GM21723 (cell line): ENCODE measurements at regions not wholly inside any gene's neighbourhood (a gene's known extent, or its start where the extent isn't known, plus 50 kb on each side); places are given as distances from the start of the nearest gene placed in this dataset.

Source experiments
- ATAC-seq: cut with Tn5 transposase; IDR thresholded peaks from one replicate; pipeline ENCODE4 v1.9.1; 2021; ENCODE audit warnings: mild to moderate bottlenecking, moderate library complexity; ENCODE audit not compliant: unreplicated experiment

DNA sequence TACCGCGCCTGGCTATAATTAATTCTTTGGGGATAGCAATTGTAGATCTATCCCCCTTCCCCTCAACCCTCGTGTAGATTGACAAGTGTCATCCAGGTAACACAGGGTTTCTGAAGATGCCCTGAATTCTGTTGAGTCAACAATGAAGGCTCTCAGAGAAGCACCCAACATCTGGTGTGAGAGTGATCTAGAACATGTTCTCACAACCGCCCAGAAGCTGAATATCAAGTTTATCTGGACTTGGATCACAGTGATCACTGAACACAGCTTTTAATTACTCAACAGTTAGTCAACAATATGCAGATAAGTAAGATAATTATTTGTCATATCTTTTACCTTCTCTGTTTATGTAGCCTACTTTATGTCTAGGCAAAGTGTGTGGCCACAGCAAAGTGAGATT lies 204.2 kb upstream of the RGMB start:
- no peak for ATAC-seq

DNA sequence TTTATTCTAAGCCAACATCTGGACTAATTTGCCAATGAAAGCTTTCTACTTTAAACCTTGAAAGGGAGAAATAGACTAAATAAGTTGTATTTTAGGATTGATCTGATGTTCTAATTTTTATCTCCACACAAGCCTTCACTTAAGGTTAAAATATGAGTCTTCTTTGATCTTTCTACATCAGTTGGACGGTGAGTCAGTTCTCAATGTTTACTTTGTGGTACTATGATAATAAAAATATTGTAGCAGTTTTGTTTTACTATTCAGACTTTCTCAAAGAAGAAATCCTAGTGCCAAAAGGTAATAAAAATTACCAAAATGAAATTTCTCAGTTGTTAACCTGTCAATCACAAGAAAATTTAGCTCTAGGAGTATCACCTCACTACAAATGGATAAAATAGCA lies 203.5 kb upstream of the RGMB start:
- ATAC-seq = no peak

DNA sequence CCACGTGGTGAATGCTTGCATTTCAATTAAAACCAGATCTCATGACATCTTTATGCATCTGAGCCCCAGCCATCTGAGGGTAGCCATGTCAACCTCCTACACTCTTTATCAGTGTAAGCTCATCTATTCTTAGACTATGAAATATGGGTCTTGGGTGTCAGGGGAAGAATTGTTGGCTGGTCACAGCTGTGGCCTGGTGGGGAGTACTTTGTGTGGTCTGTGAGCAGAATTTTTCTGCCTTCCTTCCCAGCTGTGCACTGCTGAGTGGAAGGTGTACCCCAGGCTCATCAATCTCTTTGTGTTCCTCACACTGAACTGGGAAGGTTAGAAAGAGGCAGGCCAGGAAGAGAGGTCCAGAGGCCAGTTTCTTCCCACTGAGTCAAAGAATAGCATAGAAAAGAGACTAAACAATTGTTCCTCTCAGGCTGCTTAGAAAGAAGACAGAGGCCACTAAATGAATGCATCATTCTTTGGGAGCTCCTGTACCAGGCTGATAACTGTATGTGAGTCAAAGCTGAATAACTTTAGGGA lies 202.7 kb upstream of the RGMB start:
- ATAC-seq = no peak

GRCh38 chr5:98573834-98574320 lies 199.6 kb upstream of the RGMB start:
- ATAC-seq = no peak

- no peak for ATAC-seq
These were observed 197.2 kb upstream of the RGMB start for GRCh38 chr5:98576275-98576674.

- no peak for ATAC-seq
These were observed 195.0 kb upstream of the RGMB start for GRCh38 chr5:98578438-98578837.

DNA sequence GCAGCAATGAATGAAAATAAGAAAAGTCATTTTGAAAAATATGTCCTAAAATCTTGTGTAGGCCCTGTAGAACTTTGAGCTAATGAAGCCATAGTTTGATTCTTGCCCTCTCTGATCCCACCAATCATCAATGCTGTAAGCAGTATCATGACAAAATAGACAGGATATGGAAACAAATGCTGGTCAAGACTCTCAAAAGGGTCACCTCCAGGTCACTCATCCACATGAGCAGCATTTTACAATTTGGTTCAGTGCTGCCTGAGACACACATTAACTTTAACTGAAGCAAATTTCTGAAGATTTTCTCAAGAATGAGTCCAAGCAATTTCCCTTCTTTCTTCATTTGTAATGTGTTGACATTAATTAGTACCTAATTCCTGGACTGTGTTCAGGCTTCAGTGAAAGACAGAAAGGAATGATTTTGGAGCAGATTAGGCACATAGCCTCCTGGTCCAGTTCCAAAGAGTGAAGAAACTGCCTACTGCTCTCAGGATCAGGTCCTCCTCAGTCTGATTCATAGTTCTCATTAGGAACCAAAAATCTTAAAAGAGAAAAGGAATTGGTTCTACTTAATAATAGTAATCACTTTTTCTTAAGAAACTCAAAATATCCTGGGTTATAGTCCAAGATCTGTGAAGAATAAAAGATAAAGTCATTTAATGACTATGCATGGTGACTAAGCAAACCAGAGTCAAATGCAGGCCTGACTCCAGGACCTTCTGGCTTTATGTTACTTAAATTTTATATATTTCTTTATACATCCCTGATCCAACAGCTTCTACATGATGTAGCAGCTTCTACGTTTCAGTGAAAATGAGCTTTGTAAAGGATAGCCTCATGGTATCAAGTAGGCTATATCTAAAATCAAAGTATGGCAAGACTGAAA lies 192.1 kb upstream of the RGMB start:
- no peak for ATAC-seq

- ATAC-seq = no peak
These were observed 189.9 kb upstream of the RGMB start for GRCh38 chr5:98583586-98583985.

- ATAC-seq = no peak
These were observed 187.7 kb upstream of the RGMB start for GRCh38 chr5:98585661-98586310.

- ATAC-seq = no peak
These were observed 186.9 kb upstream of the RGMB start for GRCh38 chr5:98586581-98586980.

GRCh38 chr5:98587166-98587565 lies 186.3 kb upstream of the RGMB start:
- no peak for ATAC-seq

GRCh38 chr5:98588215-98588614 lies 185.2 kb upstream of the RGMB start:
- no peak for ATAC-seq

GRCh38 chr5:98593418-98593817 lies 180.0 kb upstream of the RGMB start:
- no peak for ATAC-seq

GRCh38 chr5:98594098-98594497 lies 179.4 kb upstream of the RGMB start:
- no peak for ATAC-seq

DNA sequence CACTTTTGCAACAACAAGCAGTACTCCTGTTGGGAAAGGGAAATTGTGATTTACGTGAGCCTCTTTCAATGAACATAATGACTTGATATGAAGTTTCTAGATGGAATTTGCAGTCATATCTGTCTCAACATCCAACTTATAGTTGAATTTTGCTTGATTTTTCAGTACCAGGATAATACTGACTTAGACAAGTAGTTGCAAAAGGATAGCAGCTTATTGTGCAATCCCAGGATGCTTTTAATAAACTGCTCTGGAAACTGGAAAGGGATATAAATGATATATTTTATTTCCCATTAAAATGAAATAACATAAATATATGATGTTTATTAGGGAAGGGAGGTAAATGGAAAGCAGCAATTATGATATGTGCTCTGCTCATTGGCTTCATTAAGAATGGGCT lies 174.4 kb upstream of the RGMB start:
- ATAC-seq = no peak

DNA sequence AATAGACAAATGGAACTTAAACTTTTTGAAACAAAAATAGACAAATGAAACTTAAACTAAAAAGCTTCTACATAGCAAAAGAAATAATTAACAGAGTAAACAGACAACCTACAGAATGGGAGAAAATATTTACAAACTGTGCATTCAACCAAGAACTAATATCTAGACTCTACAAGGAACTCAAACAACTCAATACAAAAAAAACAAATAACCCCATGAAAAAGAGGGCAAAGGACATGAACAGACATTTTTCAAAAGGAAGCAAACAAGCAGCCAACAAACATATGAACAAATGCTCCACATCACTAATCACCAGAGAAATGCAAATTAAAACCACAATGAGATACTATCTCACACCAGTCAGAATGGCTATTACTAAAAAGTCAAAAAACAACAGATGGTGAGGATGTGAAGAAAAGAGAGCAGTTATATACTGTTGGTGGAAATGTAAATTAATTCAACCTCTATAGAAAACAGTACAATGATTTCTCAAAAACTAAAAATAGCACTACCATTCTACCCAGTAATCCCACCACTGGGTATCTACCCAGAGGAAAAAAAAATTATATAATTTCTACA lies 170.8 kb upstream of the RGMB start:
- no peak for ATAC-seq

DNA sequence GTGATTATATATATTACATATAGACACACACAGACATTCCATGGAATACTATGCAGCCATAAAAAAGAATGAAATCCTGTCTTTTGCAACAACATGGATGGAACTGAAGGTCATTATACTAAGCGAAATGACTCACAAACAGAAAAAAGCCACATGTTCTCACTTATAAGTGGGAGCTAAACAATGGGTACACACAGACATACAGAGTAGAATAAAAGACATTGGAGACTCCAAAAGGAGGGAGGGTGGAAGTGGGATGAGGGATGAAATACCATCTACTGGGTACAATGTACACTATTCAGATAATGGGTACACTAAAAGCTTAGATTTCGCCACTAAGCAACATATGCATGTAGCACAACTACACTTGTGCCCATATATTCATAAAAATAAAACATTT lies 170.0 kb upstream of the RGMB start:
- ATAC-seq = no peak

DNA sequence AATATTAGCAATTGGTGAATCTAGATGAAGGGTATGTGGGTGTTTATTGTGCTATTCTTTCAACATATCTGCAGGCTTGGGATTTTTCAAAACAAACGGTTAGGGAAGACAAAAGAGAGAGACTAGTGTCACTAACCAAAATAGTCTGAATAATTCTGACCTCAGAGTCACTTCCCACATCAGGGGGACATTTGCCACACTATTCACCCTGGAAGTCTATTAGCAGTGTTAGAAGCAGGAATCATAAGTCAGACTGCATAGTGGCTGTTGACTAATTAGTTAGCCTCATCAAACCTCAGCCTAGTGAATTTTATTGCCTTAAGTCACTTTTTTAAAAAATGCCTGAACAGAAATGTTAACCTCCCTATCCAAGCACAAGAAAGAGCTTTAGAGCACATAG lies 169.2 kb upstream of the RGMB start:
- no peak for ATAC-seq

DNA sequence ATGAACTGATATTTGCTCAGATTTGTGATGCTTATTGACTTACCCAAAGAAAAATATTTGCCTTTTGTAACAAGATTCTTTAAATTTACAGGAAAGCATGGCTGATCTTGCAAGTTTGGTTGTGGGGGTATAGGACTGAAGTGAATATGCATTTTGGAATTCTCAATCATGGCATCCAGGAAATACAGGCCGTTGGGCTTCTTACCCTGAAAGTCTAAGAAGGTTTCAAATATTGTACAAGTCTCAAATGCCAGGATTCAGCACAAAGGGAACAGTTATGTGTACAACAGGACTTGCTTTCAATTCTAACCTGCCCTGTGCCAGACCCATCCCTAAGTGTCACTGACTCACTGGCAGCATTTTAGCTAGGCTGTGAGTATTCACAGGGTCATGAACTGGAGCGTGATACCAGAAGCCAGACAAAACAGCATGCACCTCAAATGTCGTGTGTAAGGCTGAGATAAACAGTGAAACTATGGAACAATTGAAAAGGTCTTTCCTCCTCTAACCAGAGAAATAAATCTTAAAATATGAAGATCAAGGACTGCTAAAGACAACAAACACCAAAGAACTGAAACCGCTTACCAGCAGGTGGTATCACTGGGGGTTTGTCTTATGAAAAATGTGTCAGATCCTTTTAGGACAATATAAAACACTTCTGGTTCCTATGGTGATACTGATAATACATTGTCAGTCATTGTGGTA lies 168.6 kb upstream of the RGMB start:
- no peak for ATAC-seq

- no peak for ATAC-seq
These were observed 168.0 kb upstream of the RGMB start for GRCh38 chr5:98605426-98605825.

- ATAC-seq = no peak
These were observed 166.5 kb upstream of the RGMB start for GRCh38 chr5:98606961-98607360.
